GM12878 (cell line): ENCODE measurements at regions not wholly inside any gene's neighbourhood (a gene's known extent, or its start where the extent isn't known, plus 50 kb on each side); places are given as distances from the start of the nearest gene placed in this dataset.

Source experiments
- ATAC-seq: fragments of 200-7000 bp; cut with Tn5 transposase; 3 replicates; pipeline ENCODE4 v1.9.1; 2020; ENCODE audit warnings: mild to moderate bottlenecking, moderate library complexity
- BruUV-seq: library from RNA; stranded (reverse); fragments of 400-500 nt; replicated peaks from 2 replicates; lab custom pipeline; 2021; lab: Mats Ljungman, UMichigan
- CTCF ChIA-PET: fragments of 300-600 bp; sonication (Branson Sonifier 250); formaldehyde crosslinking; extraction: SDS; loops from one replicate; lab custom pipeline; 2021; ENCODE audit warnings: inconsistent platforms; lab: Yijun Ruan, JAX
- POLR2A ChIA-PET: fragments of 350-600 bp; formaldehyde crosslinking; extraction: SDS; loops from one replicate; lab custom pipeline; 2021; ENCODE audit warnings: inconsistent platforms; lab: Charles Lee
- RAD21 ChIA-PET: fragments of 300-600 bp; sonication (Branson Sonifier 250); formaldehyde crosslinking; loops from one replicate; lab custom pipeline; 2023; ENCODE audit warnings: antibody characterized with exemption; ENCODE audit not compliant: unreplicated experiment; lab: Charles Lee
- SMC1A ChIA-PET: fragments of 300-600 bp; sonication (Branson Sonifier 250); formaldehyde crosslinking; loops from one replicate; lab custom pipeline; 2023; ENCODE audit not compliant: unreplicated experiment, uncharacterized antibody; lab: Charles Lee
- DNase-seq: peaks from one replicate; pipeline ENCODE4 v3.0.0-alpha.2; 2011; ENCODE audit warnings: low read depth, low spot score
- FAIRE-seq: peaks from 3 replicates; lab custom pipeline; 2011; peaks lifted over from hg19 to GRCh38; lab: Jason Lieb, UNC
- H2AFZ ChIP-seq: 2 replicates; pipeline ENCODE4 v1.6.0; 2011; ENCODE audit warnings: low read depth, low read length, control low read depth; ENCODE audit not compliant: control insufficient read depth
- H3K27ac ChIP-seq: 2 replicates; pipeline ENCODE4 v1.5.1; 2011; ENCODE audit warnings: control low read depth; ENCODE audit not compliant: control insufficient read depth, insufficient read depth
- H3K27me3 ChIP-seq, 2 experiments: replicated peaks in 1 of 2; 2 replicates each; pipeline versions ENCODE4 v1.6.0 to v1.6.1; 2011; ENCODE audit warnings: low read length in 1 of 2; ENCODE audit not compliant: control insufficient read depth in 2 of 2, insufficient read depth in 2 of 2
- H3K36me3 ChIP-seq, 2 experiments: 2 replicates each; pipeline ENCODE4 v1.5.1; 2011; ENCODE audit warnings: low read length in 1 of 2; ENCODE audit not compliant: control insufficient read depth in 2 of 2, insufficient read depth in 2 of 2
- H3K4me1 ChIP-seq: 2 replicates; pipeline ENCODE4 v1.6.1; 2011; ENCODE audit warnings: mild to moderate bottlenecking, low read length, moderate library complexity, mixed read lengths; ENCODE audit not compliant: control insufficient read depth, insufficient read depth
- H3K4me2 ChIP-seq: 2 replicates; pipeline ENCODE4 v1.6.0; 2011; ENCODE audit warnings: control low read depth; ENCODE audit not compliant: control insufficient read depth, insufficient read depth
- H3K4me3 ChIP-seq: fragments of 200-600 bp; sonication (generic); 2 replicates; pipeline ENCODE4 v1.5.1; 2016
- H3K79me2 ChIP-seq: 2 replicates; pipeline ENCODE4 v1.6.0; 2011; ENCODE audit warnings: low read length; ENCODE audit not compliant: control insufficient read depth, insufficient read depth
- H3K9ac ChIP-seq: 2 replicates; pipeline ENCODE4 v1.8.0; 2011; ENCODE audit warnings: low read length, control low read depth, mixed read lengths; ENCODE audit not compliant: control insufficient read depth, insufficient read depth
- H3K9me3 ChIP-seq: replicated peaks from 3 replicates; pipeline ENCODE4 v1.5.1; 2011; ENCODE audit warnings: mild to moderate bottlenecking, low read length; ENCODE audit not compliant: control insufficient read depth, insufficient read depth
- H4K20me1 ChIP-seq: 2 replicates; pipeline ENCODE4 v1.6.0; 2011; ENCODE audit not compliant: control insufficient read depth, insufficient read depth
- BRCA1 ChIP-seq: IDR thresholded peaks from 2 replicates; pipeline ENCODE4 v1.6.1; 2011; ENCODE audit warnings: low read depth, low read length, improper control_type of control experiment
- ELK1 ChIP-seq: IDR thresholded peaks from 2 replicates; pipeline ENCODE4 v1.6.1; 2012; ENCODE audit warnings: low read depth, low read length, improper control_type of control experiment
- EZH2 ChIP-seq: IDR thresholded peaks from 2 replicates; pipeline ENCODE4 v1.6.1; 2012; ENCODE audit warnings: low read depth, mild to moderate bottlenecking, control low read depth, inconsistent platforms, low read length, borderline replicate concordance; ENCODE audit not compliant: control insufficient read depth
- KDM1A ChIP-seq: fragments of 200-600 bp; sonication (generic); IDR thresholded peaks from 2 replicates; pipeline ENCODE4 v1.6.1; 2016; ENCODE audit warnings: borderline replicate concordance
- MXI1 ChIP-seq: fragments of 150-350 bp; IDR thresholded peaks from 2 replicates; pipeline ENCODE4 v1.6.1; 2011; ENCODE audit warnings: low read depth, mild to moderate bottlenecking, inconsistent platforms, low read length, improper control_type of control experiment
- NFIC ChIP-seq: IDR thresholded peaks from 2 replicates; pipeline ENCODE4 v1.6.1; 2012; ENCODE audit warnings: low read depth, mild to moderate bottlenecking, inconsistent platforms, low read length, moderate library complexity
- NFYA ChIP-seq: IDR thresholded peaks from 2 replicates; pipeline ENCODE4 v1.6.1; 2011; ENCODE audit warnings: low read depth, mild to moderate bottlenecking, low read length, improper control_type of control experiment, borderline replicate concordance
- PAX8 ChIP-seq: fragments of 450-650 bp; IDR thresholded peaks from 2 replicates; pipeline ENCODE4 v1.6.1; 2017; ENCODE audit warnings: mild to moderate bottlenecking, moderate library complexity
- POU2F2 ChIP-seq: IDR thresholded peaks from 3 replicates; pipeline ENCODE4 v1.6.1; 2011; ENCODE audit warnings: low read depth, mild to moderate bottlenecking, low read length, borderline replicate concordance
- RAD51 ChIP-seq: fragments of 450-650 bp; IDR thresholded peaks from 2 replicates; pipeline ENCODE4 v1.6.1; 2016; ENCODE audit warnings: moderate library complexity, mild to moderate bottlenecking, inconsistent platforms
- SRF ChIP-seq, 2 experiments: IDR thresholded peaks; 2 replicates each; pipeline ENCODE4 v1.6.1; 2011; ENCODE audit warnings: low read depth in 2 of 2, low read length in 2 of 2, mild to moderate bottlenecking in 1 of 2, moderate library complexity in 1 of 2
- SUZ12 ChIP-seq: fragments of 200-600 bp; sonication (generic); IDR thresholded peaks from one replicate; pipeline ENCODE4 v1.6.1; 2018; ENCODE audit warnings: antibody characterized with exemption, mild to moderate bottlenecking; ENCODE audit not compliant: unreplicated experiment
- in situ Hi-C: fragments of 300-500 bp; cut with MboI; formaldehyde crosslinking; loops from 9 replicates; pipeline ENCODE4 v1.14.3; 2018; ENCODE audit warnings: mixed read lengths
- intact Hi-C: fragments of 100-400 bp; cut with micrococcal nuclease; formaldehyde crosslinking; loops from one replicate; pipeline ENCODE4 v1.14.2; 2022; ENCODE audit not compliant: unreplicated experiment
- TF ChIP-seq, protein P1 (sequence below): fragments of 450-650 bp; IDR thresholded peaks from 2 replicates; pipeline ENCODE4 v1.6.1; 2016; ENCODE audit warnings: mild to moderate bottlenecking

GRCh38 chr9:115882911-115883310 is 270.7 kb upstream of the PAPPA start:
- in situ Hi-C loops, result no loop called here

More at GRCh38 chr9:115882911-115883310, 270.7 kb upstream of the PAPPA start:
- H3K9me3 ChIP-seq, result no peaks in the 10 kb centered on the region
- ChIA-PET POLR2A (no interaction called here), RAD21 (no interaction called here)
- H3K4me3 ChIP-seq, result no peak overlapping the region
- H3K9ac ChIP-seq, result no peak overlapping the region
- FAIRE-seq (no peak), ATAC-seq (no peak), DNase-seq (no peak)
- no peak overlapping the region for H3K27ac ChIP-seq
- H3K27me3 ChIP-seq, result no peaks in the 10 kb centered on the region
- H2AFZ ChIP-seq, result no peak overlapping the region
- no peaks in the 10 kb centered on the region for H3K79me2 ChIP-seq
- intact Hi-C loops, result loop anchor here (2.0 to 10.0 kb wide), 4 partner anchors 288 to 778 kb away; no protein-coding TSS in a partner anchor
- H4K20me1 ChIP-seq, result no peaks in the 10 kb centered on the region
- no peaks in the 10 kb centered on the region for H3K4me1 ChIP-seq
- no peaks in the 10 kb centered on the region for H3K36me3 ChIP-seq
- BruUV-seq, result no TSS peak
- TF ChIP-seq ELK1 (no peak), EZH2 (no peak), POU2F2 (no peak), KDM1A (no peak), SUZ12 (no peak), PAX8 (no peak), BRCA1 (no peak), SRF (IDR thresholded peaks at IDR 0.05; ENCODE audit: low read depth in 2 of 2, low read length in 2 of 2) (no peak), NFYA (no peak), MXI1 (no peak), NFIC (no peak), RAD51 (no peak)
- TF ChIP-seq, protein P1, sequence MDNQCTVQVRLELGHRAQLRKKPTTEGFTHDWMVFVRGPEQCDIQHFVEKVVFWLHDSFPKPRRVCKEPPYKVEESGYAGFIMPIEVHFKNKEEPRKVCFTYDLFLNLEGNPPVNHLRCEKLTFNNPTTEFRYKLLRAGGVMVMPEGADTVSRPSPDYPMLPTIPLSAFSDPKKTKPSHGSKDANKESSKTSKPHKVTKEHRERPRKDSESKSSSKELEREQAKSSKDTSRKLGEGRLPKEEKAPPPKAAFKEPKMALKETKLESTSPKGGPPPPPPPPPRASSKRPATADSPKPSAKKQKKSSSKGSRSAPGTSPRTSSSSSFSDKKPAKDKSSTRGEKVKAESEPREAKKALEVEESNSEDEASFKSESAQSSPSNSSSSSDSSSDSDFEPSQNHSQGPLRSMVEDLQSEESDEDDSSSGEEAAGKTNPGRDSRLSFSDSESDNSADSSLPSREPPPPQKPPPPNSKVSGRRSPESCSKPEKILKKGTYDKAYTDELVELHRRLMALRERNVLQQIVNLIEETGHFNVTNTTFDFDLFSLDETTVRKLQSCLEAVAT, result no peak
- TF ChIP-seq, all 136 proteins: peak for 0
- SMC1A ChIA-PET, result no interaction called here
- CTCF ChIA-PET, result interaction anchor here (1.1 kb wide), 1 partner anchor 289 kb away, joined by 3 read pairs; no protein-coding TSS in a partner anchor
- H3K4me2 ChIP-seq, result no peak overlapping the region
